HEK293 (cell line): ENCODE measurements at regions not wholly inside any gene's neighbourhood (a gene's known extent, or its start where the extent isn't known, plus 50 kb on each side); places are given as distances from the start of the nearest gene placed in this dataset.

Experiments
- CTCF ChIA-PET: fragments of 350-600 bp; formaldehyde crosslinking; extraction: SDS; loops from one replicate; lab custom pipeline; 2021; ENCODE audit warnings: antibody characterized with exemption; lab: Yijun Ruan, JAX
- POLR2A ChIA-PET: fragments of 300-600 bp; formaldehyde crosslinking; extraction: SDS; loops from one replicate; lab custom pipeline; 2020; ENCODE audit warnings: antibody characterized with exemption, inconsistent platforms; lab: Yijun Ruan, JAX
- H3K27ac ChIP-seq: fragments of 200-500 bp; sonication (Bioruptor generic); 2 replicates; pipeline ENCODE4 v1.5.1; 2014; ENCODE audit warnings: low read depth, low read length, control low read depth, inconsistent platforms; ENCODE audit errors: extremely low read depth
- H3K36me3 ChIP-seq, 2 experiments: fragments of 200-500 bp in 1 of 2; sonication (Bioruptor generic) in 1 of 2; 1 replicate in 1 of 2; 2 replicates in 1 of 2; pipeline ENCODE4 v1.5.1; 2014 to 2017; ENCODE audit warnings: inconsistent platforms in 2 of 2, low read length in 2 of 2; ENCODE audit not compliant: control insufficient read depth in 2 of 2, insufficient read depth in 1 of 2
- H3K4me1 ChIP-seq: fragments of 200-500 bp; sonication (Bioruptor generic); 2 replicates; pipeline ENCODE4 v1.5.1; 2014; ENCODE audit warnings: mild to moderate bottlenecking, low read length, inconsistent platforms; ENCODE audit not compliant: control insufficient read depth, insufficient read depth
- H3K4me3 ChIP-seq: 2 replicates; pipeline ENCODE4 v1.5.1; 2011; ENCODE audit warnings: low read depth, mild to moderate bottlenecking, control low read depth, low read length, moderate library complexity
- H3K9me3 ChIP-seq: fragments of 200-500 bp; sonication (Bioruptor generic); 2 replicates; pipeline ENCODE4 v1.5.1; 2014; ENCODE audit warnings: low read depth, low read length, inconsistent platforms; ENCODE audit not compliant: control insufficient read depth, insufficient read depth
- GFI1B ChIP-seq: fragments of 450-650 bp; formaldehyde crosslinking; IDR thresholded peaks from 2 replicates; pipeline ENCODE4 v1.5.1; 2016; ENCODE audit warnings: missing biosample characterization, missing genetic modification characterization
- IKZF3 ChIP-seq: fragments of 450-650 bp; IDR thresholded peaks from 2 replicates; pipeline ENCODE4 v1.5.0; 2018; ENCODE audit warnings: missing biosample characterization, mild to moderate bottlenecking, missing genetic modification characterization, moderate library complexity
- KLF16 ChIP-seq: fragments of 450-650 bp; formaldehyde crosslinking; IDR thresholded peaks from 2 replicates; pipeline ENCODE4 v1.5.1; 2017; ENCODE audit warnings: missing biosample characterization, missing genetic modification characterization
- MEIS1 ChIP-seq: sonication (generic); formaldehyde crosslinking; IDR thresholded peaks from 2 replicates; pipeline ENCODE4 v1.8.1; 2022; ENCODE audit warnings: missing genetic modification reagents, mild to moderate bottlenecking, borderline replicate concordance
- SCRT2 ChIP-seq: fragments of 450-650 bp; formaldehyde crosslinking; IDR thresholded peaks from 2 replicates; pipeline ENCODE4 v1.5.1; 2016; ENCODE audit warnings: missing biosample characterization, missing genetic modification characterization
- SETDB1 ChIP-seq: IDR thresholded peaks from one replicate; pipeline ENCODE4 v1.6.1; 2017; ENCODE audit warnings: mild to moderate bottlenecking, low read length, moderate library complexity, mixed read lengths; ENCODE audit not compliant: insufficient read length
- SP3 ChIP-seq: fragments of 450-650 bp; formaldehyde crosslinking; IDR thresholded peaks from 2 replicates; pipeline ENCODE4 v1.5.1; 2016; ENCODE audit warnings: missing biosample characterization, missing genetic modification characterization
- ZBTB44 ChIP-seq: fragments of 450-650 bp; IDR thresholded peaks from 2 replicates; pipeline ENCODE4 v1.5.1; 2018; ENCODE audit warnings: missing biosample characterization, mild to moderate bottlenecking, missing genetic modification characterization
- ZBTB49 ChIP-seq: fragments of 450-650 bp; formaldehyde crosslinking; IDR thresholded peaks from 2 replicates; pipeline ENCODE4 v1.5.1; 2016; ENCODE audit warnings: missing biosample characterization, missing genetic modification characterization, low read depth
- ZBTB8A ChIP-seq: fragments of 450-650 bp; formaldehyde crosslinking; IDR thresholded peaks from 2 replicates; pipeline ENCODE4 v1.5.1; 2016; ENCODE audit warnings: missing biosample characterization, missing genetic modification characterization
- ZEB2 ChIP-seq: fragments of 450-650 bp; formaldehyde crosslinking; IDR thresholded peaks from 2 replicates; pipeline ENCODE4 v1.5.1; 2016; ENCODE audit warnings: missing biosample characterization, missing genetic modification characterization
- ZFHX2 ChIP-seq: fragments of 450-650 bp; formaldehyde crosslinking; conservative IDR thresholded peaks from 2 replicates; pipeline ENCODE4 v1.5.1; 2016; ENCODE audit warnings: missing biosample characterization, missing genetic modification characterization
- ZNF138 ChIP-seq: fragments of 450-650 bp; formaldehyde crosslinking; IDR thresholded peaks from 2 replicates; pipeline ENCODE4 v1.5.1; 2016; ENCODE audit warnings: missing biosample characterization, missing genetic modification characterization, borderline replicate concordance
- ZNF2 ChIP-seq: fragments of 450-650 bp; formaldehyde crosslinking; IDR thresholded peaks from 2 replicates; pipeline ENCODE4 v1.5.1; 2016; ENCODE audit warnings: missing biosample characterization, missing genetic modification characterization
- ZNF280D ChIP-seq: fragments of 450-650 bp; formaldehyde crosslinking; IDR thresholded peaks from 2 replicates; pipeline ENCODE4 v1.5.1; 2016; ENCODE audit warnings: missing biosample characterization, missing genetic modification characterization
- ZNF302 ChIP-seq: fragments of 450-650 bp; formaldehyde crosslinking; IDR thresholded peaks from 2 replicates; pipeline ENCODE4 v1.5.1; 2016; ENCODE audit warnings: missing biosample characterization, missing genetic modification characterization, low read depth
- ZNF311 ChIP-seq: fragments of 450-650 bp; formaldehyde crosslinking; IDR thresholded peaks from 2 replicates; pipeline ENCODE4 v1.5.1; 2017; ENCODE audit warnings: missing biosample characterization, missing genetic modification characterization, borderline replicate concordance
- ZNF335 ChIP-seq: fragments of 450-650 bp; formaldehyde crosslinking; conservative IDR thresholded peaks from 2 replicates; pipeline ENCODE4 v1.5.1; 2016; ENCODE audit warnings: missing biosample characterization, missing genetic modification characterization
- ZNF404 ChIP-seq: fragments of 450-650 bp; formaldehyde crosslinking; IDR thresholded peaks from 2 replicates; pipeline ENCODE4 v1.5.1; 2017; ENCODE audit warnings: missing biosample characterization, missing genetic modification characterization
- ZNF416 ChIP-seq: fragments of 450-650 bp; formaldehyde crosslinking; IDR thresholded peaks from 2 replicates; pipeline ENCODE4 v1.5.1; 2016; ENCODE audit warnings: missing biosample characterization, missing genetic modification characterization
- ZNF48 ChIP-seq: fragments of 450-650 bp; formaldehyde crosslinking; IDR thresholded peaks from 2 replicates; pipeline ENCODE4 v1.5.1; 2016; ENCODE audit warnings: missing biosample characterization, missing genetic modification characterization
- ZNF645 ChIP-seq: fragments of 450-650 bp; formaldehyde crosslinking; IDR thresholded peaks from 2 replicates; pipeline ENCODE4; 2016; ENCODE audit warnings: missing biosample characterization, missing genetic modification characterization
- ZNF677 ChIP-seq: fragments of 450-650 bp; IDR thresholded peaks from 2 replicates; pipeline ENCODE4 v1.5.0; 2018; ENCODE audit warnings: missing biosample characterization, mild to moderate bottlenecking, missing genetic modification characterization, moderate library complexity
- ZNF704 ChIP-seq: fragments of 450-650 bp; formaldehyde crosslinking; IDR thresholded peaks from 2 replicates; pipeline ENCODE4 v1.5.1; 2016; ENCODE audit warnings: missing biosample characterization, missing genetic modification characterization
- ZNF707 ChIP-seq: fragments of 450-650 bp; formaldehyde crosslinking; IDR thresholded peaks from 2 replicates; pipeline ENCODE4 v1.5.1; 2016; ENCODE audit warnings: missing biosample characterization, missing genetic modification characterization
- ZNF76 ChIP-seq: fragments of 450-650 bp; formaldehyde crosslinking; IDR thresholded peaks from 2 replicates; pipeline ENCODE4; 2016; ENCODE audit warnings: low read depth, missing biosample characterization, missing genetic modification characterization, borderline replicate concordance

- TF ChIP-seq ZNF645 (tag by site-specific recombination) (no peak), KLF16 (no peak), ZBTB8A (tag by site-specific recombination) (no peak), ZNF335 (no peak), ZNF707 (no peak), ZNF416 (no peak), ZNF404 (tag by site-specific recombination) (no peak), GFI1B (tag by site-specific recombination) (no peak), ZNF704 (no peak), ZNF2 (tag by site-specific recombination) (no peak)
These were observed 123.2 kb upstream of the FBXL7 start (continued) for GRCh38 chr5:15376803-15377202.

- Histone ChIP-seq H3K27ac (no peak overlapping the region), H3K4me1 (no peaks in the 10 kb centered on the region), H3K9me3 (no peaks in the 10 kb centered on the region), H3K36me3 (no peaks in the 10 kb centered on the region), H3K4me3 (no peak overlapping the region)
- POLR2A ChIA-PET, result no interaction called here
- CTCF ChIA-PET, result interaction anchor here (0.5 to 0.6 kb wide), 2 partner anchors 1106 to 1195 kb away, joined by 3 read pairs; no protein-coding TSS in a partner anchor
- no peak for TF ChIP-seq ZEB2 (tag by site-specific recombination)
- no peak for TF ChIP-seq ZNF677 (tag by site-specific recombination)
- no peak for TF ChIP-seq ZFHX2 (tag by site-specific recombination)
- TF ChIP-seq ZNF76 (tag by site-specific recombination), result no peak
- TF ChIP-seq SETDB1, result no peak
- TF ChIP-seq ZNF302 (tag by site-specific recombination), result no peak
- no peak for TF ChIP-seq ZNF311 (tag by site-specific recombination)
- TF ChIP-seq ZNF280D, result no peak
- TF ChIP-seq ZNF48 (tag by site-specific recombination), result no peak
- no peak for TF ChIP-seq MEIS1 (CRISPR knock-in tag)
- TF ChIP-seq SP3 (tag by site-specific recombination), result no peak
These were observed 123.9 kb upstream of the FBXL7 start for GRCh38 chr5:15376088-15376487.

- H3K27ac ChIP-seq, result no peak overlapping the region
- no peaks in the 10 kb centered on the region for H3K4me1 ChIP-seq
- CTCF ChIA-PET, result interaction anchor here (0.6 kb wide), 1 partner anchor 1195 kb away, joined by 3 read pairs; no protein-coding TSS in a partner anchor
- no peak overlapping the region for H3K4me3 ChIP-seq
- no peaks in the 10 kb centered on the region for H3K9me3 ChIP-seq
- POLR2A ChIA-PET, result no interaction called here
- no peaks in the 10 kb centered on the region for H3K36me3 ChIP-seq
- TF ChIP-seq ZNF138 (no peak), ZBTB49 (no peak), IKZF3 (tag by site-specific recombination) (no peak), ZBTB44 (no peak), SCRT2 (tag by site-specific recombination) (no peak)
These were observed 124.4 kb upstream of the FBXL7 start for GRCh38 chr5:15375559-15375958.
